ENCODE measurements at regions not wholly inside any gene's neighbourhood (a gene's known extent, or its start where the extent isn't known, plus 50 kb on each side); places are given as distances from the start of the nearest gene placed in this dataset.
"Not testable (repeated sequence)": the region's sequence is repeated elsewhere in the genome, so short reads cannot be mapped to it uniquely, and the experiment has no call there.

GRCh38 chr12:131395971-131396573 is 314.8 kb upstream of the SFSWAP start:
- no peaks in the 10 kb centered on the region for H3K27me3 ChIP-seq
- ATAC-seq (no peak), DNase-seq (no peak)
- H3K9me3 ChIP-seq: peaks cover 0 to 22% (median 8%) of the 10 kb centered on the region in 12 donors
- WGBS, 4 donors: 85 to 92% (median 91%) methylated on average over 1 of the region's 1 CpG
- H3K4me3 ChIP-seq: no peak overlapping the region
- no peak overlapping the region for H3K27ac ChIP-seq
- intact Hi-C loops (cut with DNase I): no loop called here
- TF ChIP-seq POLR2A (IDR thresholded peaks at IDR 0.05) (no peak), CTCF (IDR thresholded peaks at IDR 0.05) (no peak)
- no peaks in the 10 kb centered on the region for H3K36me3 ChIP-seq
- no peaks in the 10 kb centered on the region for H3K4me1 ChIP-seq

DNA sequence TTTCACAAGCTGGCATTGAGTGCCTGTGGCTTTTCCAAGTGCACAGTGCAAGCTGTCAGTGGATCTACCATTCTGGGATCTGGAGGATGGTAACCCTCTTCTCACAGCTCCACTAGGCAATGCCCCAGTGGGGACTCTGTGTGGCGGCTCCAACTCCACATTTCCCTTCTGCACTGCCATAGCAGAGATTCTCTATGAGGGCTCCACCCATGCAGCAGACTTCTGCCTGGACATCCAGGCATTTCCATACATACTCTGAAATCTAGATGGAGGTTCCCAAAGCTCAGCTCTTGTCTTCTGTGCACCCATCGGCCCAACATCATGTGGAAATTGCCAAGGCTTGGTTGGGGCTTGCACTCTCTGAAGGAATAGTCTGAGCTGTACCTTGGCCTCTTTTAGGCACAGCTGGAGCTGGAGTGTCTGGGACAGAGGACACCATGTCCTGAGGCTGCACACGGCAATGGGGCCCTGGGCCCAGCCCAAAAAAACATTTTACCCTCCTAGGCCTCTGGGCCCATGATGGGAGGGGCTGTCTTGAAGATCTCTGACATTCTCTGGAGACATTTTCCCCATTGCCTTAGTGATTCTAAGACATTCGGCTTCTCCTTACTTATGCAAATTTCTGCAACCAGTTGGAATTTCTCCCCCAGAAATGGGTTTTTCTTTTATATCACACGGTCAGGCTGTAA is 313.3 kb upstream of the SFSWAP start:
- ATAC-seq: no peak

GRCh38 chr12:131399000-131399399 is 311.9 kb upstream of the SFSWAP start:
- no peak for DNase-seq
- H3K4me3 ChIP-seq: no peak overlapping the region
- TF ChIP-seq CTCF (IDR thresholded peaks at IDR 0.05): no peak
- no peak for TF ChIP-seq POLR2A (IDR thresholded peaks at IDR 0.05)
- no peak for ATAC-seq
- no peaks in the 10 kb centered on the region for H3K36me3 ChIP-seq
- intact Hi-C loops (cut with DNase I): no loop called here
- H3K9me3 ChIP-seq: peaks cover 0 to 22% (median 8%) of the 10 kb centered on the region in 12 donors
- no peak overlapping the region for H3K27ac ChIP-seq
- H3K27me3 ChIP-seq: no peaks in the 10 kb centered on the region
- H3K4me1 ChIP-seq: no peaks in the 10 kb centered on the region

More for the DNA sequence above, 313.3 kb upstream of the SFSWAP start:
- H3K4me3 ChIP-seq: no peak overlapping the region
- H3K9me3 ChIP-seq: peaks cover 0 to 22% (median 8%) of the 10 kb centered on the region in 12 donors
- H3K27ac ChIP-seq: no peak overlapping the region
- 66 to 76% (median 68%) methylated on average over 5 of the region's 5 CpGs for WGBS, 4 donors
- H3K27me3 ChIP-seq: no peaks in the 10 kb centered on the region
- TF ChIP-seq CTCF (IDR thresholded peaks at IDR 0.05) (no peak), POLR2A (IDR thresholded peaks at IDR 0.05) (no peak)
- no peaks in the 10 kb centered on the region for H3K36me3 ChIP-seq
- H3K4me1 ChIP-seq: no peaks in the 10 kb centered on the region
- intact Hi-C loops (cut with DNase I): no loop called here
- DNase-seq: no peak

GRCh38 chr12:131400668-131401294 is 310.1 kb upstream of the SFSWAP start:
- not testable (repeated sequence) for DNase-seq, H3K27ac ChIP-seq, ATAC-seq, H3K36me3 ChIP-seq, H3K4me3 ChIP-seq, H3K27me3 ChIP-seq, H3K4me1 ChIP-seq
- intact Hi-C loops (cut with DNase I): loop anchor here in 1 of 10 donors (5.0 kb wide), 1 partner anchor 133 kb away; no protein-coding TSS in a partner anchor
- 57 to 70% (median 62%) methylated on average over 2 to 4 of the region's 4 CpGs for WGBS, 4 donors
- peaks cover 0 to 22% (median 8%) of the 10 kb centered on the region in 12 donors for H3K9me3 ChIP-seq

GRCh38 chr12:131401907-131402633 is 308.8 kb upstream of the SFSWAP start:
- DNase-seq: peak in 1 of 5 donors; percentile 65
- H3K36me3 ChIP-seq, H3K4me1 ChIP-seq, H3K27ac ChIP-seq, H3K27me3 ChIP-seq, H3K4me3 ChIP-seq: not testable (repeated sequence)
- WGBS, 4 donors: 35 to 68% (median 61%) methylated on average over 11 to 13 of the region's 13 CpGs
- intact Hi-C loops (cut with DNase I): loop anchor here in 4 of 10 donors (2.0 to 5.0 kb wide), 2 partner anchors 135 kb away; no protein-coding TSS in a partner anchor
- peaks cover 0 to 18% (median 8%) of the 10 kb centered on the region in 12 donors for H3K9me3 ChIP-seq
- peak; percentile 75 to 97 (median 88) for ATAC-seq
